ENCODE measurements at regions not wholly inside any gene's neighbourhood (a gene's known extent, or its start where the extent isn't known, plus 50 kb on each side); places are given as distances from the start of the nearest gene placed in this dataset.

DNA sequence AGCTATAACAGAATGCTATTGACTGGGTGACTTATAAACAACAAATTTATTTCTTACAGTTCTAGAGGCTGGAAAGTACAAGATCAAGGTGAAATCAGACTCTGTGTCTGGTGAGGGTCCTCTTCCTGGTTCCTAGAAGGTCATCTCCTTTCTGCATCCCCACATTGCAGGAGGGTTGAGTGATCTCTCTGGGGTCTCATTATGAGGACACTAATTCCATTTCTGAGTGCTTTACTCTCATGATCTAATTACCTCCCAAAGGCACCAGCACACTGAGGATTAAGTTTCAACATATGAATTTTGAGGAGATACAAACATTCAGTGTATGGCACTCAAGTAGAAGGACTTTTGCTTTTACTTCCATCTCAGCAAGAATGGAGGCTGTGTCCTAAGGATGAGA, 534.1 kb upstream of the KCNMB2 start:
- DNase-seq, result no peak
- Histone ChIP-seq H3K4me3 (no peak overlapping the region), H3K36me3 (no peaks in the 10 kb centered on the region), H3K27ac (no peak overlapping the region), H3K27me3 (no peaks in the 10 kb centered on the region), H3K9me3 (peaks cover 0 to 2% (median 0%) of the 10 kb centered on the region in 4 donors), H3K4me1 (no peaks in the 10 kb centered on the region)
- intact Hi-C loops (cut with DNase I), result no loop called here
- TF ChIP-seq, protein P1, sequence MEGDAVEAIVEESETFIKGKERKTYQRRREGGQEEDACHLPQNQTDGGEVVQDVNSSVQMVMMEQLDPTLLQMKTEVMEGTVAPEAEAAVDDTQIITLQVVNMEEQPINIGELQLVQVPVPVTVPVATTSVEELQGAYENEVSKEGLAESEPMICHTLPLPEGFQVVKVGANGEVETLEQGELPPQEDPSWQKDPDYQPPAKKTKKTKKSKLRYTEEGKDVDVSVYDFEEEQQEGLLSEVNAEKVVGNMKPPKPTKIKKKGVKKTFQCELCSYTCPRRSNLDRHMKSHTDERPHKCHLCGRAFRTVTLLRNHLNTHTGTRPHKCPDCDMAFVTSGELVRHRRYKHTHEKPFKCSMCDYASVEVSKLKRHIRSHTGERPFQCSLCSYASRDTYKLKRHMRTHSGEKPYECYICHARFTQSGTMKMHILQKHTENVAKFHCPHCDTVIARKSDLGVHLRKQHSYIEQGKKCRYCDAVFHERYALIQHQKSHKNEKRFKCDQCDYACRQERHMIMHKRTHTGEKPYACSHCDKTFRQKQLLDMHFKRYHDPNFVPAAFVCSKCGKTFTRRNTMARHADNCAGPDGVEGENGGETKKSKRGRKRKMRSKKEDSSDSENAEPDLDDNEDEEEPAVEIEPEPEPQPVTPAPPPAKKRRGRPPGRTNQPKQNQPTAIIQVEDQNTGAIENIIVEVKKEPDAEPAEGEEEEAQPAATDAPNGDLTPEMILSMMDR (IDR thresholded peaks at IDR 0.05), result no peak
- TF ChIP-seq POLR2A (IDR thresholded peaks at IDR 0.05), result no peak
- no peak for TF ChIP-seq POLR2AphosphoS5 (IDR thresholded peaks at IDR 0.05)
- TF ChIP-seq EP300 (IDR thresholded peaks at IDR 0.05), result no peak

DNA sequence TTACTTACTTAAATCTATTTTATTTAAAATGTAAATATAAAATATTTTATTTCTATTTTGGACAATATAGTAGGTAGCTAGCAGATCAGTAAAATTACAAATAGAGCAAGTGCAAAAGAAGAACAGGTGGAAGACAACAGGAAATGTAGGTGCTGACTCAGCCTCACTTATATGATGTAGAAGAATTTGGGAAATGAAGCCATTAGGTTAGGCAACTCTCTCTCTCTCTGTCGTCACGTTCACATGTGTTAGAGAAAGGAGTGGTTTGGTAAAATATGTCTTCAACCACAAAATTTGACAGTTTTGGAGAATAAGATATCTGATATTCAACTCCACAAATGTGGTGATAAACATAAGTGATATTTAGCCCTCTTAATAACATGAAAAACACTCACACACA, 532.5 kb upstream of the KCNMB2 start:
- no peak for DNase-seq
- no peak for TF ChIP-seq POLR2AphosphoS5 (IDR thresholded peaks at IDR 0.05)
- no peak for TF ChIP-seq POLR2A (IDR thresholded peaks at IDR 0.05)
- no peak for TF ChIP-seq EP300 (IDR thresholded peaks at IDR 0.05)
- TF ChIP-seq, protein P1 (IDR thresholded peaks at IDR 0.05), result no peak
- Histone ChIP-seq H3K4me3 (no peak overlapping the region), H3K4me1 (no peaks in the 10 kb centered on the region), H3K27ac (no peak overlapping the region), H3K27me3 (no peaks in the 10 kb centered on the region), H3K9me3 (no peaks in the 10 kb centered on the region), H3K36me3 (no peaks in the 10 kb centered on the region)
- intact Hi-C loops (cut with DNase I), result no loop called here
- WGBS, 2 donors, result 50 to 56% methylated on average over 2 of the region's 2 CpGs

DNA sequence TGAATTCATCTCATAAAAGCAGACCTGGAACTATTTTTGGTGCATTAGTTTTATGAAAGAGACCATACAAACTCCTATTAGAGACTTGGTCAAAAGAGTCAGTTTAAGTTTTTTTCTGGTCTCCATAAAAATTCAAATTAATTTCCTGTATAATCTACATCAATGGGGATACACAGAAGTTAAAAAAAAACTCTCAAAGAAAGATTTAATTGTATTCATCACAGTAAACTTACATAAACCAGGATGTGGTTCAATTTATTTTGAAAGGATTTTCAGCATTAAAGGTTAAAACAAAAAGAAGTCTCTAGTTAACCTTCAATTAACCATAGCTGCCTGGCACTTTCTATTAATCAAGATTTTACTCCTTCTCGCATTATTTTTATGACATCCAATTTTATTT, 530.3 kb upstream of the KCNMB2 start:
- Histone ChIP-seq H3K4me1 (no peaks in the 10 kb centered on the region), H3K9me3 (no peaks in the 10 kb centered on the region), H3K27me3 (no peaks in the 10 kb centered on the region), H3K27ac (no peak overlapping the region), H3K4me3 (no peak overlapping the region), H3K36me3 (no peaks in the 10 kb centered on the region)
- 90 to 96% methylated on average over 1 of the region's 1 CpG for WGBS, 2 donors
- intact Hi-C loops (cut with DNase I), result no loop called here
- TF ChIP-seq, protein P1 (IDR thresholded peaks at IDR 0.05), result no peak
- TF ChIP-seq EP300 (IDR thresholded peaks at IDR 0.05) (no peak), POLR2A (IDR thresholded peaks at IDR 0.05) (no peak), POLR2AphosphoS5 (IDR thresholded peaks at IDR 0.05) (no peak)
- DNase-seq, result no peak

DNA sequence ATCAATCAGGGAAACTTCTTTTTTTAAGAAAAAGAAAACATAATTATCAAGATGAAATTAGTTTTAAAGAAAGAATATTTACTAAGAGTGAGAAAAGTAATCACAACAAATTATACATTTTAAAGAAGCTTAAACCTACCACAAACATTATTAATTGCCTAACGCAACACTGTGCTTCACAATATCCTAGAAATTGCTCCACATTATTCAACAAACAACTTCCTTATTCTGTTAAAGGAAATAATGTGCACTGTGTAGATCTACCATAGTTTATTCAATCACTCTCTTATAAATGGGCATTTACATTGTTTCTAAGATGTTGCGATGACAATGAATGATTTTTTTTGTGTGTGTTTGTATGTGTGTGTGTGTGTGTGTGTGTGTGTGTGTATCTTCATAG, 525.9 kb upstream of the KCNMB2 start:
- WGBS, 2 donors, result 91 to 96% methylated on average over 2 of the region's 2 CpGs
- Histone ChIP-seq H3K27me3 (no peaks in the 10 kb centered on the region), H3K27ac (no peak overlapping the region), H3K9me3 (no peaks in the 10 kb centered on the region), H3K4me1 (no peaks in the 10 kb centered on the region), H3K36me3 (no peaks in the 10 kb centered on the region), H3K4me3 (no peak overlapping the region)
- intact Hi-C loops (cut with DNase I), result no loop called here
- DNase-seq, result no peak
- no peak for TF ChIP-seq POLR2A (IDR thresholded peaks at IDR 0.05)
- TF ChIP-seq EP300 (IDR thresholded peaks at IDR 0.05), result no peak
- TF ChIP-seq, protein P1 (IDR thresholded peaks at IDR 0.05), result no peak
- no peak for TF ChIP-seq POLR2AphosphoS5 (IDR thresholded peaks at IDR 0.05)

DNA sequence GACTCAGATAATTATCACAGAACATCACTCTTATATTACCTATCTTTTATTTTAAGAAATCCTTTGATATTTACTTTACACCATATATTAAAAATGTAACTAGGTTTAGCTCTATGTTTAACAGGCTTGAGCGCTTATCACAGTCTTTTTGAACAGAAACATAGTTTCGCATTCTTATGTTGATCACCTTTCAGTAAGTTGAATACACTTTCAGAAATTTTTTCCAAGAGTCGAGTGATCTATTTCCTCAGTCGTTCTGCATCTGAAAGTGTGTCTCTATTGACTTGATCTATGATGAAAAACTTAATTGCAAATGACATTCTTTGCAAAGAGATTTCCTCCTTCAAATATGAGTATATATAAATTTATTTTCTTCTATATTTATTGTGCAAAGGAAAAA, 516.6 kb upstream of the KCNMB2 start:
- no peak for TF ChIP-seq POLR2AphosphoS5 (IDR thresholded peaks at IDR 0.05)
- no peak for TF ChIP-seq EP300 (IDR thresholded peaks at IDR 0.05)
- TF ChIP-seq, protein P1 (IDR thresholded peaks at IDR 0.05), result no peak
- TF ChIP-seq POLR2A (IDR thresholded peaks at IDR 0.05), result no peak
- Histone ChIP-seq H3K4me1 (peaks cover 0 to 14% (median 4%) of the 10 kb centered on the region in 4 donors), H3K4me3 (no peak overlapping the region), H3K36me3 (no peaks in the 10 kb centered on the region), H3K27me3 (no peaks in the 10 kb centered on the region), H3K27ac (no peak overlapping the region), H3K9me3 (no peaks in the 10 kb centered on the region)
- 93 to 94% methylated on average over 4 of the region's 4 CpGs for WGBS, 2 donors
- no peak for DNase-seq
- intact Hi-C loops (cut with DNase I), result no loop called here
